Astrocyte (in vitro differentiated cells and primary cell): ENCODE measurements at regions not wholly inside any gene's neighbourhood (a gene's known extent, or its start where the extent isn't known, plus 50 kb on each side); places are given as distances from the start of the nearest gene placed in this dataset.
A peak's percentile ranks its signal among the peaks of the same experiment; 100 is the strongest.

Source experiments
- DNase-seq: peaks from one replicate; pipeline ENCODE4 v3.0.0-alpha.2; 2010; ENCODE audit warnings: low read depth
- FAIRE-seq: peaks from 2 replicates; lab custom pipeline; 2011; peaks lifted over from hg19 to GRCh38; lab: Jason Lieb, UNC
- H2AFZ ChIP-seq: 2 replicates; pipeline ENCODE4 v1.6.0; 2012; ENCODE audit warnings: low read depth, low read length, inconsistent platforms
- H3K27ac ChIP-seq: 2 replicates; pipeline ENCODE4 v1.5.1; 2011; ENCODE audit warnings: low read depth, low read length, inconsistent platforms
- H3K27me3 ChIP-seq: 2 replicates; pipeline ENCODE4 v1.6.0; 2011; ENCODE audit warnings: low read length, inconsistent platforms; ENCODE audit not compliant: insufficient read depth
- H3K36me3 ChIP-seq: 2 replicates; pipeline ENCODE4 v1.5.1; 2011; ENCODE audit warnings: low read length, inconsistent platforms; ENCODE audit not compliant: insufficient read depth
- H3K4me1 ChIP-seq: 2 replicates; pipeline ENCODE4 v1.5.1; 2011; ENCODE audit warnings: low read length, inconsistent platforms; ENCODE audit not compliant: insufficient read depth
- H3K4me2 ChIP-seq: 2 replicates; pipeline ENCODE4 v1.6.0; 2012; ENCODE audit warnings: low read length, inconsistent platforms
- H3K4me3 ChIP-seq: 2 replicates; pipeline ENCODE4 v1.5.1; 2011; ENCODE audit warnings: low read depth, mild to moderate bottlenecking, low read length, inconsistent platforms; ENCODE audit not compliant: insufficient read depth
- H3K79me2 ChIP-seq: 2 replicates; pipeline ENCODE4 v1.6.0; 2012; ENCODE audit warnings: mild to moderate bottlenecking, low read length, inconsistent platforms; ENCODE audit not compliant: insufficient read depth
- H3K9ac ChIP-seq: 2 replicates; pipeline ENCODE4 v1.6.0; 2012; ENCODE audit warnings: mild to moderate bottlenecking, low read length, inconsistent platforms
- H3K9me3 ChIP-seq: 2 replicates; pipeline ENCODE4 v1.5.1; 2012; ENCODE audit warnings: low read depth, mild to moderate bottlenecking, low read length, inconsistent platforms; ENCODE audit not compliant: insufficient read depth
- H4K20me1 ChIP-seq: 2 replicates; pipeline ENCODE4 v1.6.0; 2012; ENCODE audit warnings: low read length, inconsistent platforms; ENCODE audit not compliant: insufficient read depth
- H3K27ac Mint-ChIP-seq: one replicate; pipeline ENCODE4 v1.8.0; 2021; ENCODE audit warnings: mild to moderate bottlenecking, mixed read lengths; ENCODE audit not compliant: unreplicated experiment
- H3K27me3 Mint-ChIP-seq: one replicate; pipeline ENCODE4 v1.8.0; 2021; ENCODE audit warnings: low read depth, mixed read lengths; ENCODE audit not compliant: unreplicated experiment
- H3K36me3 Mint-ChIP-seq: one replicate; pipeline ENCODE4 v1.8.0; 2021; ENCODE audit warnings: low read depth, mixed read lengths; ENCODE audit not compliant: unreplicated experiment
- H3K4me1 Mint-ChIP-seq: one replicate; pipeline ENCODE4 v1.8.0; 2021; ENCODE audit warnings: low read depth, mixed read lengths; ENCODE audit not compliant: unreplicated experiment
- H3K4me3 Mint-ChIP-seq: one replicate; pipeline ENCODE4 v1.8.0; 2021; ENCODE audit warnings: mild to moderate bottlenecking, moderate library complexity, mixed read lengths; ENCODE audit not compliant: unreplicated experiment
- H3K9me3 Mint-ChIP-seq: one replicate; pipeline ENCODE4 v1.8.0; 2021; ENCODE audit warnings: mild to moderate bottlenecking, mixed read lengths; ENCODE audit not compliant: unreplicated experiment
- CTCF ChIP-seq: IDR thresholded peaks from 2 replicates; pipeline ENCODE4 v1.5.1; 2011; ENCODE audit warnings: low read depth, mild to moderate bottlenecking, inconsistent platforms, low read length, moderate library complexity; ENCODE audit not compliant: insufficient read depth
- EZH2 ChIP-seq: IDR thresholded peaks from 2 replicates; pipeline ENCODE4 v1.6.1; 2012; ENCODE audit warnings: mild to moderate bottlenecking, low read length, inconsistent platforms; ENCODE audit not compliant: insufficient read depth

DNA sequence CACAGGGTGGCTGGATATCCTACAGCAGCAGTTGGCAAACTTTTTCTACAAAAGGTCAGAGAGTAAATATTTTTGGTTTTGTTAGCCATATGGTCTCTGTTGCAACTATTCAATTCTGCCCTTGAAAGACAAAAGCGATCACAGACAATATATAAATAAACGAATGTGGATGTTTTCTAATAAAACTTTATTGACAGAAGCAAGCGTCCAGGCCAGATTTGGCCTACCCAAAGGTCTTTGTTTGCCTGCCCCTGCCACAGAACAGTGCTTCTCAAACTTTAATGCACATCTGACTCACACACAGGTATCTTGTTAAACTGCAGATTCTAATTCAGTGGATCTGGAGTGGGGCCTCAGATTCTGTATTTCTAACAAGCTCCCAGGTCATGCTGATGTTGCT is 621.4 kb upstream of the DIPK2B start:
- Mint-ChIP-seq H3K36me3 (peaks cover 9% of the 10 kb centered on the region), H3K4me1 (peaks cover 21% of the 10 kb centered on the region), H3K27ac (no peak overlapping the region), H3K9me3 (no peaks in the 10 kb centered on the region), H3K4me3 (no peak overlapping the region), H3K27me3 (no peaks in the 10 kb centered on the region)
- FAIRE-seq (no peak), DNase-seq (no peak)
- Histone ChIP-seq H4K20me1 (no peaks in the 10 kb centered on the region), H3K4me1 (peaks cover 7% of the 10 kb centered on the region), H3K27me3 (no peaks in the 10 kb centered on the region), H3K4me2 (no peak overlapping the region), H3K9me3 (no peaks in the 10 kb centered on the region), H3K36me3 (no peaks in the 10 kb centered on the region), H3K4me3 (no peak overlapping the region), H3K27ac (no peak overlapping the region), H3K79me2 (peaks cover 38% of the 10 kb centered on the region), H3K9ac (no peak overlapping the region), H2AFZ (no peak overlapping the region)
- TF ChIP-seq EZH2 (no peak), CTCF (no peak)

DNA sequence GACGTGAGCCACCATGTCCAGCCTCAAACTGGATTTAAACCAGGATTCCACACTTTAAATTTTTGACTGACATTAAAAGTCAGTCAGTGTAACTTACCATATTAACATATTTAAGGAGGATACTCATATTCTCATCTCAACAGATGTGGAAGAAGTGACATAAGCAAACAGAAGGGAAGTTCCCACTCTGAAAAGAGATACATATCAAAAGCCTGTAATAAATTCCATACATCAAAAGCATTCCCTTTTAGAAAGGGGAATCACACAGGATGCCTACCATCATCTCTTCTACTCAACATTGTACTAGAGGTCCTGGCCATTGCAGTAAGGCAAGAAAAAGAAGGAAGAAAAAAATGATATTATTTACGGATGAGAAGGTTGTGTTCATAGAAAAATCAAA is 618.2 kb upstream of the DIPK2B start:
- Histone ChIP-seq H3K79me2 (peaks cover 57% of the 10 kb centered on the region), H3K27me3 (no peaks in the 10 kb centered on the region), H3K36me3 (no peaks in the 10 kb centered on the region), H2AFZ (no peak overlapping the region), H3K4me1 (peaks cover 2% of the 10 kb centered on the region), H3K9me3 (no peaks in the 10 kb centered on the region), H3K4me3 (no peak overlapping the region), H3K9ac (no peak overlapping the region), H3K27ac (no peak overlapping the region), H4K20me1 (no peaks in the 10 kb centered on the region), H3K4me2 (no peak overlapping the region)
- peak overlapping the region; percentile 69 for H3K27ac Mint-ChIP-seq
- DNase-seq, result no peak
- peaks cover 11% of the 10 kb centered on the region for H3K36me3 Mint-ChIP-seq
- H3K4me3 Mint-ChIP-seq, result no peak overlapping the region
- no peak for TF ChIP-seq EZH2
- no peak for TF ChIP-seq CTCF
- no peaks in the 10 kb centered on the region for H3K9me3 Mint-ChIP-seq
- no peaks in the 10 kb centered on the region for H3K27me3 Mint-ChIP-seq
- no peak for FAIRE-seq
- H3K4me1 Mint-ChIP-seq, result peaks cover 16% of the 10 kb centered on the region

GRCh38 chrX:45815441-45815840 is 614.8 kb upstream of the DIPK2B start:
- Histone ChIP-seq H3K9ac (no peak overlapping the region), H4K20me1 (no peaks in the 10 kb centered on the region), H3K9me3 (no peaks in the 10 kb centered on the region), H2AFZ (no peak overlapping the region), H3K36me3 (no peaks in the 10 kb centered on the region), H3K79me2 (peaks cover 59% of the 10 kb centered on the region), H3K27ac (no peak overlapping the region), H3K4me1 (no peaks in the 10 kb centered on the region), H3K4me2 (no peak overlapping the region), H3K4me3 (no peak overlapping the region), H3K27me3 (no peaks in the 10 kb centered on the region)
- peak overlapping the region; percentile 29 for H3K27ac Mint-ChIP-seq
- TF ChIP-seq CTCF (no peak), EZH2 (no peak)
- no peaks in the 10 kb centered on the region for H3K9me3 Mint-ChIP-seq
- H3K27me3 Mint-ChIP-seq, result no peaks in the 10 kb centered on the region
- H3K36me3 Mint-ChIP-seq, result peaks cover 11% of the 10 kb centered on the region
- FAIRE-seq (no peak), DNase-seq (no peak)
- H3K4me1 Mint-ChIP-seq, result peaks cover 24% of the 10 kb centered on the region
- peak overlapping the region; percentile 50 for H3K4me3 Mint-ChIP-seq
